AG10803 (cell line): ENCODE measurements at regions not wholly inside any gene's neighbourhood (a gene's known extent, or its start where the extent isn't known, plus 50 kb on each side); places are given as distances from the start of the nearest gene placed in this dataset.
"Not testable (repeated sequence)": the region's sequence is repeated elsewhere in the genome, so short reads cannot be mapped to it uniquely, and the experiment has no call there.

ENCODE experiments used
- DNase-seq: peaks from one replicate; pipeline ENCODE4 v3.0.0; 2010; ENCODE audit warnings: low read depth
- H3K4me3 ChIP-seq: 2 replicates; pipeline ENCODE4 v1.5.1; 2011; ENCODE audit warnings: mild to moderate bottlenecking, low read length, control low read depth
- TF ChIP-seq, protein P1 (sequence below): conservative IDR thresholded peaks from 2 replicates; pipeline ENCODE4 v1.5.1; 2011; ENCODE audit warnings: mild to moderate bottlenecking, low read length, control low read depth, inconsistent platforms

DNA sequence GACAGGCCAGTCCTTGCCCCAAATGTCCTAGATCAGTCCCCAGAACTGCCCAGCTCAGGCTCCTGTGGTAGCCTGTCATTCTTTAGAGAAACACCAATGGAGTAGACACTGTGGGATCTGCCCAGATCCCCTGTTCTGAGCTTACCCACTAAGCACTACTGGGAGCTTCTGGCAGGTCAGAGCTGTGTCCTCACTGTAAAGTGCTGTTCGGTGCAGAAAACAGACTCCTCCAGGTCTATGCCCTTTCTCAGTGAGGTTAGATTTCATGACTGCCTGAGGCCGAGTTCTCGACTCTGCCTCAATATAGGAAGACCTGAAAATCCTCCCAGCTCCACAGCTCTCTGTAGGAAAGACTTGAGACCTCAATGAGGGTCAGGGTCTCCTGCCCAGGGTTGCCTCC is 67.5 kb upstream of the IGLL5 start:
- TF ChIP-seq, protein P1, sequence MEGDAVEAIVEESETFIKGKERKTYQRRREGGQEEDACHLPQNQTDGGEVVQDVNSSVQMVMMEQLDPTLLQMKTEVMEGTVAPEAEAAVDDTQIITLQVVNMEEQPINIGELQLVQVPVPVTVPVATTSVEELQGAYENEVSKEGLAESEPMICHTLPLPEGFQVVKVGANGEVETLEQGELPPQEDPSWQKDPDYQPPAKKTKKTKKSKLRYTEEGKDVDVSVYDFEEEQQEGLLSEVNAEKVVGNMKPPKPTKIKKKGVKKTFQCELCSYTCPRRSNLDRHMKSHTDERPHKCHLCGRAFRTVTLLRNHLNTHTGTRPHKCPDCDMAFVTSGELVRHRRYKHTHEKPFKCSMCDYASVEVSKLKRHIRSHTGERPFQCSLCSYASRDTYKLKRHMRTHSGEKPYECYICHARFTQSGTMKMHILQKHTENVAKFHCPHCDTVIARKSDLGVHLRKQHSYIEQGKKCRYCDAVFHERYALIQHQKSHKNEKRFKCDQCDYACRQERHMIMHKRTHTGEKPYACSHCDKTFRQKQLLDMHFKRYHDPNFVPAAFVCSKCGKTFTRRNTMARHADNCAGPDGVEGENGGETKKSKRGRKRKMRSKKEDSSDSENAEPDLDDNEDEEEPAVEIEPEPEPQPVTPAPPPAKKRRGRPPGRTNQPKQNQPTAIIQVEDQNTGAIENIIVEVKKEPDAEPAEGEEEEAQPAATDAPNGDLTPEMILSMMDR, result no peak
- no peak for DNase-seq
- no peak overlapping the region for H3K4me3 ChIP-seq

DNA sequence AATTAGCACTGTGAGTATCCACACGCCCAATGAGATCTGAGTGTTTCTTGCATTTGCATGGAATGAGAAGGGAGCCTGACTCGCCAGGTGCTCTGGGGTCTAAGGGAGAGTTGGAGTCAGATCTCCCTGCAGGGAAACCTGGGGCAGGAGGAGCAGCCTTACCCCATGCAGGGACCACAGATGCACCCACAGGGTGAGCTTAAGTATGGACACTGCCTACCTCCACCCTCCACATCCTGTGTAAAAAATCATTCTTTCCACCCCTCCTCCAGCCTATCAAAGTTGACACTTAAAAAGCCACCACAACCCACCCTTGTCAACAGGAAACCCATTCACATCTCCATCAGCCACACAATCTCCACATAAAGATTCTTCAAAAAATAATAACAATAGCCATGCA is 67.0 kb upstream of the IGLL5 start:
- DNase-seq, result no peak
- no peak overlapping the region for H3K4me3 ChIP-seq

DNA sequence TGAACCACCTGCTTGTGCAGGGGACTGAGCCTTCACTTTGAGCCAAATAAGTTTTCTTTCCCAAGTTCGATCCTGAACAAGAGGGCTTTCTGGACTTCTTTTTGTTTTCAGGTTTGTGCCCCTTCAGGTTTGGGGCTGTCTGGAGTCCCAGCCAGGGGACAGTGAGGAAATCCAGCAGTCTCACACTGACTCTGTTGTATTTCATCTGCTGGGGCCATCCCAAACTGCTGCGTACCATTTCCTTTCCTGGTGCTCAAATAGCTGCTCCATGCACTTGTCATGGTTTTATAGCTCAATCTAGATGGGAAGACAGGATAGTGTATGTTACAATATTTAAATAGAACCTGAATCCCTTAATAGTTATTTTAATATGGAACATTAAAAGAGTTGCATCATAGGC is 66.3 kb upstream of the IGLL5 start:
- no peak overlapping the region for H3K4me3 ChIP-seq
- DNase-seq, result no peak
- TF ChIP-seq, protein P1, result no peak

More for the DNA sequence above, 67.0 kb upstream of the IGLL5 start:
- TF ChIP-seq, protein P1, result no peak

DNA sequence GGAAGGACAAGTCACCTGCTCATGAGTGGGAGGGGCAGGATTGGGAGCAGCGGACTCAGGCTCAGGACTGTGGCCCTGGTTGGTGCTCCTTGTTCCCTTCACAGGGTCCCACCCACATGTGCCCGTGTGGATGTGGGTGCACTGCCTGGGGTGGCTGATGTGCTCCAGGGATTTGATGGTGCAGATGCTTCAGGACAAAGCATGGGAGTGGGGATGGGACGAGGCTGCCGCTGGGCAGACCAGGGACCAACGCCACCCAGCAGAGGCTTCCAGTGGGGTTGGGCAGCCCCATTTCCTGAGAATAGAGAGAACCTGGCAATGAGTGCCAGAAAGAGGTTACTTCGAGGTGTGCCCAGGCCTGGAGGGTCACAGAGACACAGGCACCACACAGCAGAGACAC is 65.5 kb upstream of the IGLL5 start:
- DNase-seq, result no peak
- no peak overlapping the region for H3K4me3 ChIP-seq
- TF ChIP-seq, protein P1, result no peak

DNA sequence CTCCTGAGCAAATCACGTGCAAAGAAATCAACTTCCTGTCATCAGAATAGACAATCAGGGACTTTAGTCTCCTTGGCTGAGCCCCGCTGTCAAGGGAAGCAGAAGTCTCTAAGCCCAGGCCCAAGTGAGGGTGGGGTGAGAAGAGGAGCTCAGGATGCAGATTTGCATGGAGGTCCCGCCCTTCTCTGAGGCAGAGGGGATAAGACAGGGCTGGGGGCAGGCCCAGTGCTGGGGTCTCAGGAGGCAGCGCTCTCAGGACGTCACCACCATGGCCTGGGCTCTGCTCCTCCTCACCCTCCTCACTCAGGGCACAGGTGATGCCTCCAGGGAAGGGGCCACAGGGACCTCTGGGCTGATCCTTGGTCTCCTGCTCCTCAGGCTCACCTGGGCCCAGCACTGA is 65.1 kb upstream of the IGLL5 start:
- H3K4me3 ChIP-seq, DNase-seq: not testable (repeated sequence)

DNA sequence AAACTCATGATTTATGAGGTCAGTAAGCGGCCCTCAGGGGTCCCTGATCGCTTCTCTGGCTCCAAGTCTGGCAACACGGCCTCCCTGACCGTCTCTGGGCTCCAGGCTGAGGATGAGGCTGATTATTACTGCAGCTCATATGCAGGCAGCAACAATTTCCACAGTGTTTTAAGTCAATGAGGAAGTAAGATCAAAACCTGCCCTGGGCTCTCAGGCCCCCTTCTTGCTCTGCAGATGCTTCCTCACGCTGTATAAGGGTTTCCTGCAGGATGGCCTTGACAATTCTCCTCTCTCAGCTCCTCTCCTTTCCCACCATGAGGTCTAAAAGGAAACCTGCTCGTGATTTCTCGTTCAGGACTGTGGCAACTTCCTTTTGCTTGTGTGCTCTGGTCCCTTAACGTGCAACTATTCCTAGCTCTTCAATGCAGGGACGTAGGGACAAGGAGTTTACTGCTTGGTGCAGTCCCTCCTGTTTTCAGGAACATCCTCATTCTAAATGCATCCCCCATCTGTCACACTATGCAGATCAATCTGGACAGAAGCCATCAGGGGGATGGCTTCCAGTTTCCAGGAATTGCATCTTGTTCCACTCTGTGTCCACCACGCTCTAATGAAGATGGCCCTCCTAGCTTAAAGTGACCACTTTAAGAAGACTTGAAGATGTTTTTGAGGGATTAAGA is 64.3 kb upstream of the IGLL5 start:
- DNase-seq, result no peak
- H3K4me3 ChIP-seq, result no peak overlapping the region
- TF ChIP-seq, protein P1, result no peak

DNA sequence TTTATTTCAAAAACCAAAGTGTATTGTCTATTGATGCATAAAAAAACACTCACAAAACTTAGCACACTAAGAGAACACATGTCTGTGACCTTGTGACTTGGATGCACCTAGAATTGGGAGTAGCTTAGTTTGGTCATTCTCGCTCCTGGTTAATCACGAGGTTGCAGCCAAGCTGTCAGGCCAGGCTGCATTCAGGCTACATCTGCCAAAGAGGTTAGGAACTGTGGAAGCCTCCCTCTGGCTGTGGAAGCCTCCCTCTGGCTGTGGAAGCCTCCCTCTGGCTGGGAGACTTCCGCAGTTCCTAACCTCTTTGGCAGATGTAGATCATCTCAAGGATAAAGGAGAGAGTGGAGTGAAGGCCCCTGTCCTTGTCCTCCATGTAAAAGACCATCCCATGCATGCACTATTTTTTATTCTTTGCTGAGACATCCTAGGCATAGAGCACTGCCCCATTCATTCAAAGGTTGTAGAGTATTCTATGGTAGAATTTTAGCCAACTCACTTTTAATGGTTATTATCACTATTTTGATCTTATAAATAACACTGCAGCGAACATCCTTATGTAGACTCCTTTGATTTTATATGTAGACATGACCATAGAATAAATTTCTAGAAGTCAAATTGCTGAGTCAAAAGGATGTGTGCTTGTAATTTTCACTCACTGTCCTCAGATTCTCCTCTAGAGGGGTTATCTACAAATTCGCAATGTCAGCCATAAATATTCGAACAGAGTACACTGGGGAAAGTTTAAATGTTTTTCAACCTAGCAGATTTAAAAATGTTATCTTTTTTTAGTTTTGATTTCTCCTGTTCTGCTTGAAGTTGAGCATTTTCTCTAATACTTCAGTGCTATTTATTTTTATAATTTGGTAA is 63.0 kb upstream of the IGLL5 start:
- TF ChIP-seq, protein P1, result no peak
- no peak overlapping the region for H3K4me3 ChIP-seq
- DNase-seq, result no peak
